IMR-90 (cell line): ENCODE measurements at regions not wholly inside any gene's neighbourhood (a gene's known extent, or its start where the extent isn't known, plus 50 kb on each side); places are given as distances from the start of the nearest gene placed in this dataset.

Experiments used
- ATAC-seq: fragments of 200-7000 bp; cut with Tn5 transposase; 2 replicates; pipeline ENCODE4 v1.9.1; 2020; ENCODE audit warnings: low read depth, mild to moderate bottlenecking, moderate library complexity
- BruUV-seq: library from RNA; stranded (reverse); fragments of 400-500 nt; replicated peaks from 2 replicates; lab custom pipeline; 2021; lab: Mats Ljungman, UMichigan
- CTCF ChIA-PET: fragments of 300-600 bp; formaldehyde crosslinking; extraction: SDS; loops from one replicate; lab custom pipeline; 2021; ENCODE audit warnings: antibody characterized with exemption; lab: Yijun Ruan, JAX
- POLR2A ChIA-PET: fragments of 300-600 bp; sonication (Branson Sonifier 250); formaldehyde crosslinking; loops from one replicate; lab custom pipeline; 2022; ENCODE audit warnings: antibody characterized with exemption; ENCODE audit not compliant: unreplicated experiment; lab: Charles Lee
- DNase-seq: peaks from one replicate; pipeline ENCODE4 v3.0.0; 2013
- H2AFZ ChIP-seq: replicated peaks from 2 replicates; pipeline ENCODE3; 2013; ENCODE audit warnings: low read length, mild to moderate bottlenecking; ENCODE audit not compliant: poor library complexity
- H2AK5ac ChIP-seq: 2 replicates; pipeline ENCODE4 v1.6.1; 2013; ENCODE audit warnings: low read depth, low read length, inconsistent platforms
- H2AK9ac ChIP-seq: replicated peaks from 2 replicates; pipeline ENCODE3; 2013; ENCODE audit warnings: mild to moderate bottlenecking, low read depth, low read length, moderate library complexity; ENCODE audit not compliant: poor library complexity
- H2BK120ac ChIP-seq: 2 replicates; pipeline ENCODE4 v1.6.1; 2013; ENCODE audit warnings: low read depth, low read length, inconsistent platforms
- H2BK15ac ChIP-seq: 3 replicates; pipeline ENCODE4 v1.6.1; 2013; ENCODE audit warnings: low read depth, low read length, inconsistent platforms
- H2BK20ac ChIP-seq: 2 replicates; pipeline ENCODE4 v1.6.1; 2013; ENCODE audit warnings: low read depth, mild to moderate bottlenecking, inconsistent platforms, low read length, moderate library complexity
- H2BK5ac ChIP-seq: 2 replicates; pipeline ENCODE4 v1.6.1; 2013; ENCODE audit warnings: mild to moderate bottlenecking, low read depth, low read length, inconsistent platforms; ENCODE audit not compliant: poor library complexity, severe bottlenecking
- H3K14ac ChIP-seq: replicated peaks from 2 replicates; pipeline ENCODE4 v1.6.1; 2013; ENCODE audit warnings: low read depth, low read length, inconsistent platforms
- H3K18ac ChIP-seq: 2 replicates; pipeline ENCODE4 v1.6.1; 2013; ENCODE audit warnings: low read depth, low read length, control low read depth
- H3K23ac ChIP-seq: 2 replicates; pipeline ENCODE4 v1.6.1; 2013; ENCODE audit warnings: low read depth, low read length, inconsistent platforms
- H3K27ac ChIP-seq: 2 replicates; pipeline ENCODE4 v1.5.1; 2013; ENCODE audit warnings: mild to moderate bottlenecking, control low read depth, low read length; ENCODE audit not compliant: insufficient read depth
- H3K27me3 ChIP-seq: 2 replicates; pipeline ENCODE4 v1.6.1; 2013; ENCODE audit warnings: low read length; ENCODE audit not compliant: control insufficient read depth, insufficient read depth
- H3K36me3 ChIP-seq: 2 replicates; pipeline ENCODE4 v1.6.1; 2013; ENCODE audit warnings: low read length, mixed read lengths; ENCODE audit not compliant: control insufficient read depth, insufficient read depth
- H3K4ac ChIP-seq: 2 replicates; pipeline ENCODE4 v1.6.1; 2013; ENCODE audit warnings: low read depth, low read length, inconsistent platforms
- H3K4me1 ChIP-seq: 2 replicates; pipeline ENCODE4 v1.6.1; 2013; ENCODE audit warnings: low read length, mixed read lengths; ENCODE audit not compliant: control insufficient read depth, insufficient read depth
- H3K4me2 ChIP-seq: 2 replicates; pipeline ENCODE4 v1.6.1; 2013; ENCODE audit warnings: low read depth, mild to moderate bottlenecking, control low read depth, low read length, moderate library complexity
- H3K4me3 ChIP-seq: 2 replicates; pipeline ENCODE4 v1.5.1; 2013; ENCODE audit warnings: low read depth, mild to moderate bottlenecking, control low read depth, low read length, moderate library complexity; ENCODE audit not compliant: insufficient read depth
- H3K56ac ChIP-seq: 2 replicates; pipeline ENCODE4 v1.6.1; 2013; ENCODE audit warnings: low read length, inconsistent platforms; ENCODE audit not compliant: insufficient read depth; ENCODE audit errors: extremely low read depth
- H3K79me1 ChIP-seq, 2 experiments: 2 replicates each; pipeline ENCODE4 v1.6.1; 2013; ENCODE audit warnings: low read length in 2 of 2, inconsistent platforms in 1 of 2, low read depth in 1 of 2
- H3K9ac ChIP-seq: 2 replicates; pipeline ENCODE4 v1.6.1; 2013; ENCODE audit warnings: low read depth, low read length, control low read depth
- H3K9me1 ChIP-seq: 2 replicates; pipeline ENCODE4 v1.6.1; 2013; ENCODE audit warnings: low read length, inconsistent platforms; ENCODE audit not compliant: insufficient read depth
- H3K9me3 ChIP-seq: 2 replicates; pipeline ENCODE4 v1.6.1; 2013; ENCODE audit warnings: low read length; ENCODE audit not compliant: control insufficient read depth, insufficient read depth
- H4K20me1 ChIP-seq: 2 replicates; pipeline ENCODE4 v1.6.1; 2013; ENCODE audit warnings: low read length, inconsistent platforms; ENCODE audit not compliant: insufficient read depth
- H4K5ac ChIP-seq: 2 replicates; pipeline ENCODE4 v1.6.1; 2013; ENCODE audit warnings: mild to moderate bottlenecking, low read depth, low read length, control low read depth
- H4K8ac ChIP-seq, 2 experiments: 2 replicates each; pipeline ENCODE4 v1.6.1; 2013; ENCODE audit warnings: low read depth in 2 of 2, low read length in 2 of 2, control low read depth in 1 of 2, inconsistent platforms in 1 of 2
- H4K91ac ChIP-seq: 2 replicates; pipeline ENCODE4 v1.6.1; 2013; ENCODE audit warnings: low read depth, low read length, inconsistent platforms; ENCODE audit not compliant: insufficient read depth
- BHLHE40 ChIP-seq: fragments of 150-350 bp; IDR thresholded peaks from 2 replicates; pipeline ENCODE4 v1.6.1; 2016; ENCODE audit warnings: mild to moderate bottlenecking, low read depth, low read length
- CEBPB ChIP-seq: IDR thresholded peaks from 2 replicates; pipeline ENCODE4 v1.6.1; 2012; ENCODE audit warnings: low read depth, low read length, improper control_type of control experiment
- CHD1 ChIP-seq: IDR thresholded peaks from 2 replicates; pipeline ENCODE4 v1.6.1; 2012; ENCODE audit warnings: low read depth, low read length, improper control_type of control experiment
- FOS ChIP-seq: fragments of 150-350 bp; IDR thresholded peaks from 2 replicates; pipeline ENCODE4 v1.6.1; 2016; ENCODE audit warnings: low read depth, low read length
- MAFK ChIP-seq: IDR thresholded peaks from 2 replicates; pipeline ENCODE4 v1.6.1; 2012; ENCODE audit warnings: low read depth, low read length, improper control_type of control experiment
- MAZ ChIP-seq: IDR thresholded peaks from 2 replicates; pipeline ENCODE4 v1.6.1; 2012; ENCODE audit warnings: low read depth, mild to moderate bottlenecking, low read length, improper control_type of control experiment, moderate library complexity, borderline replicate concordance
- MXI1 ChIP-seq: IDR thresholded peaks from 2 replicates; pipeline ENCODE4 v1.6.1; 2012; ENCODE audit warnings: low read depth, mild to moderate bottlenecking, low read length, moderate library complexity, borderline replicate concordance
- NFE2L2 ChIP-seq: fragments of 150-350 bp; IDR thresholded peaks from 2 replicates; pipeline ENCODE4 v1.6.1; 2016; ENCODE audit warnings: low read depth, mild to moderate bottlenecking, low read length
- POLR2A ChIP-seq: IDR thresholded peaks from 2 replicates; pipeline ENCODE4 v1.6.1; 2012; ENCODE audit warnings: mild to moderate bottlenecking, low read depth, low read length
- RAD21 ChIP-seq: IDR thresholded peaks from 2 replicates; pipeline ENCODE4 v1.6.1; 2012; ENCODE audit warnings: low read length, improper control_type of control experiment
- RCOR1 ChIP-seq: IDR thresholded peaks from 2 replicates; pipeline ENCODE4 v1.6.1; 2012; ENCODE audit warnings: mild to moderate bottlenecking, low read length, improper control_type of control experiment; ENCODE audit not compliant: insufficient replicate concordance
- RFX5 ChIP-seq: IDR thresholded peaks from 2 replicates; pipeline ENCODE4 v1.8.0; 2012; ENCODE audit warnings: low read depth, mild to moderate bottlenecking, low read length, moderate library complexity
- SMC3 ChIP-seq: fragments of 150-350 bp; IDR thresholded peaks from 2 replicates; pipeline ENCODE4 v1.6.1; 2016; ENCODE audit warnings: low read depth, mild to moderate bottlenecking, antibody characterized with exemption, low read length, moderate library complexity
- WGBS, 2 experiments: methylation state at CpG; one replicate each; pipeline versions ENCODE4 v1.1.5 to v1.1.7; 2013; ENCODE audit warnings: missing lambda C conversion rate in 2 of 2; ENCODE audit not compliant: insufficient read length in 1 of 2; ENCODE audit errors: extremely low coverage in 2 of 2; 5-methylcytosine and 5-hydroxymethylcytosine counted together
- dilution Hi-C: fragments of 300-500 bp; cut with HindIII; formaldehyde crosslinking; loops from one replicate; pipeline ENCODE4 v1.14.3; 2018; ENCODE audit warnings: low sequenced_read_pairs; ENCODE audit not compliant: unreplicated experiment
- in situ Hi-C: fragments of 300-500 bp; cut with MboI; formaldehyde crosslinking; loops from 3 replicates; pipeline ENCODE4 v1.14.3; 2019; ENCODE audit warnings: low sequenced_read_pairs, inconsistent platforms, mixed read lengths
- intact Hi-C: fragments of 100-400 bp; cut with micrococcal nuclease; formaldehyde crosslinking; loops from 2 replicates; pipeline ENCODE4 v1.10.0; 2022
- TF ChIP-seq, protein P1 (sequence below): conservative IDR thresholded peaks from 2 replicates; pipeline ENCODE4 v1.5.1; 2012; ENCODE audit warnings: mild to moderate bottlenecking, low read depth, low read length, improper control_type of control experiment
- TF ChIP-seq, protein P2 (sequence below): fragments of 150-350 bp; IDR thresholded peaks from 2 replicates; pipeline ENCODE4 v1.6.1; 2016; ENCODE audit warnings: low read depth, mild to moderate bottlenecking, low read length, moderate library complexity, borderline replicate concordance
- TF ChIP-seq, protein P3 (sequence below): fragments of 150-350 bp; IDR thresholded peaks from 2 replicates; pipeline ENCODE4 v1.6.1; 2017; ENCODE audit warnings: mild to moderate bottlenecking, antibody characterized with exemption, low read length, low read depth

DNA sequence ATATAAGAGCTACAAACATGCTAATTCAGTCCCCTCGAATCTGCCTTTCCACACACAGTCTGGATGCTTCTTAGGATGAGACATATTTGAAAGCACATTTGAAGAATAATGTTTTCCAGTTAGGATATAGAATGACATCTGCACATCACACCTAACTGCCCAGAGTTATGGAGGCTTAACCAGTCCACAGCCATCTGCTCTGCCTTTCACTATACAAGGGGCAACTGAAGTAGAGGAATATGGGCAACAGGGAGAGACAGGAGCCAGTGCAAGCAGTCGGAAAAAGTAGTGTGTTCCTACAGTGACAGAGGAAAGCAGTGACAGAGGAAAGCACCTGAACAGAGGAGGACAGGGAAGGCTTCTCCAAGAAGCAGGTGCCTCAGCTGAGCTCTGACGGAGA lies 79.0 kb upstream of the CLDN18 start:
- DNase-seq (no peak), ATAC-seq (no peak)
- no TSS peak for BruUV-seq
- H2BK20ac ChIP-seq, result no peak overlapping the region
- H3K9ac ChIP-seq, result no peak overlapping the region
- H4K8ac ChIP-seq, result no peak overlapping the region
- H3K79me1 ChIP-seq, result no peaks in the 10 kb centered on the region
- intact Hi-C loops, result no loop called here
- H2BK5ac ChIP-seq, result no peak overlapping the region
- no peak overlapping the region for H4K91ac ChIP-seq
- H3K4ac ChIP-seq, result no peak overlapping the region
- CTCF ChIA-PET, result no interaction called here
- no peak overlapping the region for H3K27ac ChIP-seq
- WGBS, 2 experiments, result no CpG with 5 or more reads among the region's 3 CpGs
- H3K23ac ChIP-seq, result no peak overlapping the region
- no peak overlapping the region for H3K4me2 ChIP-seq
- H2BK15ac ChIP-seq, result no peak overlapping the region
- no peaks in the 10 kb centered on the region for H3K36me3 ChIP-seq
- no peak overlapping the region for H3K14ac ChIP-seq
- H3K4me3 ChIP-seq, result no peak overlapping the region
- H2AFZ ChIP-seq, result no peak overlapping the region
- H4K5ac ChIP-seq, result no peak overlapping the region
- no peak overlapping the region for H3K56ac ChIP-seq
- H2AK5ac ChIP-seq, result no peak overlapping the region
- no peaks in the 10 kb centered on the region for H3K9me1 ChIP-seq
- in situ Hi-C loops, result no loop called here
- no peaks in the 10 kb centered on the region for H3K4me1 ChIP-seq
- no peaks in the 10 kb centered on the region for H3K27me3 ChIP-seq
- no peak overlapping the region for H2BK120ac ChIP-seq
- TF ChIP-seq BHLHE40 (no peak), RFX5 (no peak), CEBPB (no peak), MAFK (no peak), RAD21 (no peak), NFE2L2 (no peak), CHD1 (no peak), MAZ (no peak), MXI1 (no peak), SMC3 (no peak), POLR2A (no peak), FOS (no peak), RCOR1 (no peak)
- TF ChIP-seq, protein P1, sequence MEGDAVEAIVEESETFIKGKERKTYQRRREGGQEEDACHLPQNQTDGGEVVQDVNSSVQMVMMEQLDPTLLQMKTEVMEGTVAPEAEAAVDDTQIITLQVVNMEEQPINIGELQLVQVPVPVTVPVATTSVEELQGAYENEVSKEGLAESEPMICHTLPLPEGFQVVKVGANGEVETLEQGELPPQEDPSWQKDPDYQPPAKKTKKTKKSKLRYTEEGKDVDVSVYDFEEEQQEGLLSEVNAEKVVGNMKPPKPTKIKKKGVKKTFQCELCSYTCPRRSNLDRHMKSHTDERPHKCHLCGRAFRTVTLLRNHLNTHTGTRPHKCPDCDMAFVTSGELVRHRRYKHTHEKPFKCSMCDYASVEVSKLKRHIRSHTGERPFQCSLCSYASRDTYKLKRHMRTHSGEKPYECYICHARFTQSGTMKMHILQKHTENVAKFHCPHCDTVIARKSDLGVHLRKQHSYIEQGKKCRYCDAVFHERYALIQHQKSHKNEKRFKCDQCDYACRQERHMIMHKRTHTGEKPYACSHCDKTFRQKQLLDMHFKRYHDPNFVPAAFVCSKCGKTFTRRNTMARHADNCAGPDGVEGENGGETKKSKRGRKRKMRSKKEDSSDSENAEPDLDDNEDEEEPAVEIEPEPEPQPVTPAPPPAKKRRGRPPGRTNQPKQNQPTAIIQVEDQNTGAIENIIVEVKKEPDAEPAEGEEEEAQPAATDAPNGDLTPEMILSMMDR, result no peak
- TF ChIP-seq, protein P2, sequence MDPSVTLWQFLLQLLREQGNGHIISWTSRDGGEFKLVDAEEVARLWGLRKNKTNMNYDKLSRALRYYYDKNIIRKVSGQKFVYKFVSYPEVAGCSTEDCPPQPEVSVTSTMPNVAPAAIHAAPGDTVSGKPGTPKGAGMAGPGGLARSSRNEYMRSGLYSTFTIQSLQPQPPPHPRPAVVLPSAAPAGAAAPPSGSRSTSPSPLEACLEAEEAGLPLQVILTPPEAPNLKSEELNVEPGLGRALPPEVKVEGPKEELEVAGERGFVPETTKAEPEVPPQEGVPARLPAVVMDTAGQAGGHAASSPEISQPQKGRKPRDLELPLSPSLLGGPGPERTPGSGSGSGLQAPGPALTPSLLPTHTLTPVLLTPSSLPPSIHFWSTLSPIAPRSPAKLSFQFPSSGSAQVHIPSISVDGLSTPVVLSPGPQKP, result no peak
- TF ChIP-seq, protein P3, sequence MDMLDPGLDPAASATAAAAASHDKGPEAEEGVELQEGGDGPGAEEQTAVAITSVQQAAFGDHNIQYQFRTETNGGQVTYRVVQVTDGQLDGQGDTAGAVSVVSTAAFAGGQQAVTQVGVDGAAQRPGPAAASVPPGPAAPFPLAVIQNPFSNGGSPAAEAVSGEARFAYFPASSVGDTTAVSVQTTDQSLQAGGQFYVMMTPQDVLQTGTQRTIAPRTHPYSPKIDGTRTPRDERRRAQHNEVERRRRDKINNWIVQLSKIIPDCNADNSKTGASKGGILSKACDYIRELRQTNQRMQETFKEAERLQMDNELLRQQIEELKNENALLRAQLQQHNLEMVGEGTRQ, result no peak
- dilution Hi-C loops, result no loop called here
- H2AK9ac ChIP-seq, result no peak overlapping the region
- no peaks in the 10 kb centered on the region for H4K20me1 ChIP-seq
- H3K9me3 ChIP-seq, result no peaks in the 10 kb centered on the region
- H3K18ac ChIP-seq, result no peak overlapping the region
- POLR2A ChIA-PET, result no interaction called here
